Loucy (cell line): ENCODE measurements at regions not wholly inside any gene's neighbourhood (a gene's known extent, or its start where the extent isn't known, plus 50 kb on each side); places are given as distances from the start of the nearest gene placed in this dataset.

Source experiments
- EZH2phosphoT487 ChIP-seq: fragments of 200-600 bp; IDR thresholded peaks from 2 replicates; pipeline ENCODE4 v1.6.1; 2018; ENCODE audit warnings: antibody characterized with exemption, mild to moderate bottlenecking, moderate library complexity, borderline replicate concordance
- TF ChIP-seq, protein P1 (sequence below): fragments of 200-600 bp; sonication (generic); conservative IDR thresholded peaks from 2 replicates; pipeline ENCODE4 v1.5.1; 2014; ENCODE audit warnings: mild to moderate bottlenecking, antibody characterized with exemption, low read length

GRCh38 chr9:91163444-91163772 is 198.3 kb downstream of the AUH start:
- TF ChIP-seq, protein P1, sequence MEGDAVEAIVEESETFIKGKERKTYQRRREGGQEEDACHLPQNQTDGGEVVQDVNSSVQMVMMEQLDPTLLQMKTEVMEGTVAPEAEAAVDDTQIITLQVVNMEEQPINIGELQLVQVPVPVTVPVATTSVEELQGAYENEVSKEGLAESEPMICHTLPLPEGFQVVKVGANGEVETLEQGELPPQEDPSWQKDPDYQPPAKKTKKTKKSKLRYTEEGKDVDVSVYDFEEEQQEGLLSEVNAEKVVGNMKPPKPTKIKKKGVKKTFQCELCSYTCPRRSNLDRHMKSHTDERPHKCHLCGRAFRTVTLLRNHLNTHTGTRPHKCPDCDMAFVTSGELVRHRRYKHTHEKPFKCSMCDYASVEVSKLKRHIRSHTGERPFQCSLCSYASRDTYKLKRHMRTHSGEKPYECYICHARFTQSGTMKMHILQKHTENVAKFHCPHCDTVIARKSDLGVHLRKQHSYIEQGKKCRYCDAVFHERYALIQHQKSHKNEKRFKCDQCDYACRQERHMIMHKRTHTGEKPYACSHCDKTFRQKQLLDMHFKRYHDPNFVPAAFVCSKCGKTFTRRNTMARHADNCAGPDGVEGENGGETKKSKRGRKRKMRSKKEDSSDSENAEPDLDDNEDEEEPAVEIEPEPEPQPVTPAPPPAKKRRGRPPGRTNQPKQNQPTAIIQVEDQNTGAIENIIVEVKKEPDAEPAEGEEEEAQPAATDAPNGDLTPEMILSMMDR, result no peak
- no peak for TF ChIP-seq EZH2phosphoT487
